ENCODE measurements at regions not wholly inside any gene's neighbourhood (a gene's known extent, or its start where the extent isn't known, plus 50 kb on each side); places are given as distances from the start of the nearest gene placed in this dataset.

DNA sequence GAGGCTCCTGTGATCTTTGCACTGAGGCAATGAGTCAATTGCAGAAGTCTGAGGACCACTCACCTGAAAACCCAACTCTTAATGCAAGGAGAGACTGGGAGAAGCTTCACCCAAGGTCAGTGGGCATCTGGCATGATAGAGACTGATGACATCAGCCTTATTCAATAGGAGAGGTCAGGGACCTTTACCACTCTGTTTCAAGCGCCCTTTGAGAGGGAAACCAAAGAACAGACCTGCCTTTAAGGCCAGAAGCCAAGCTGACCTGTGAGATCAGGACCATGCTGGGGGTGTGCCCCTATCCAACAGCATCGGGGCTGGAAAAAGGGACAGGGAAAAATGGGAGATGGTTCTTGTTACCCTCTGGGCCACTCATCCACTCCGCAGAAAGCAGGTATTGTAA is 83.3 kb upstream of the FOXN3 start:
- H3K9me3 Mint-ChIP-seq = no peaks in the 10 kb centered on the region
- no peak overlapping the region for H3K4me3 Mint-ChIP-seq
- H3K4me1 Mint-ChIP-seq = peaks cover 16 to 23% (median 21%) of the 10 kb centered on the region in 3 donors
- H3K36me3 Mint-ChIP-seq = peaks cover 2% of the 10 kb centered on the region
- H3K27ac Mint-ChIP-seq = no peak overlapping the region
- no peaks in the 10 kb centered on the region for H3K27me3 Mint-ChIP-seq

- no peaks in the 10 kb centered on the region for H3K9me3 Mint-ChIP-seq
- no peak overlapping the region for H3K4me3 Mint-ChIP-seq
- peak overlapping the region in 1 of 3 donors; percentile 60 for H3K27ac Mint-ChIP-seq
- no peaks in the 10 kb centered on the region for H3K27me3 Mint-ChIP-seq
- H3K36me3 Mint-ChIP-seq = peaks cover 2% of the 10 kb centered on the region
- peaks cover 13 to 25% (median 24%) of the 10 kb centered on the region in 3 donors for H3K4me1 Mint-ChIP-seq
These were observed 81.8 kb upstream of the FOXN3 start for GRCh38 chr14:89498878-89499277.

- H3K4me1 Mint-ChIP-seq = peaks cover 12 to 26% (median 25%) of the 10 kb centered on the region in 3 donors
- peak overlapping the region in 1 of 4 donors; percentile 13 for H3K4me3 Mint-ChIP-seq
These were observed 78.7 kb upstream of the FOXN3 start for GRCh38 chr14:89495718-89496117.

GRCh38 chr14:89493877-89494634 is 77.0 kb upstream of the FOXN3 start:
- Mint-ChIP-seq H3K4me3 (peak overlapping the region; percentile 16 to 90 (median 58)), H3K36me3 (no peaks in the 10 kb centered on the region), H3K4me1 (peaks cover 12 to 26% (median 25%) of the 10 kb centered on the region in 3 donors), H3K27ac (peak overlapping the region; percentile 69 to 90 (median 78)), H3K27me3 (no peaks in the 10 kb centered on the region), H3K9me3 (no peaks in the 10 kb centered on the region)

More at GRCh38 chr14:89495718-89496117, 78.7 kb upstream of the FOXN3 start:
- H3K27ac Mint-ChIP-seq = peak overlapping the region in 1 of 3 donors; percentile 95
- no peaks in the 10 kb centered on the region for H3K9me3 Mint-ChIP-seq
- H3K27me3 Mint-ChIP-seq = no peaks in the 10 kb centered on the region
- no peaks in the 10 kb centered on the region for H3K36me3 Mint-ChIP-seq

DNA sequence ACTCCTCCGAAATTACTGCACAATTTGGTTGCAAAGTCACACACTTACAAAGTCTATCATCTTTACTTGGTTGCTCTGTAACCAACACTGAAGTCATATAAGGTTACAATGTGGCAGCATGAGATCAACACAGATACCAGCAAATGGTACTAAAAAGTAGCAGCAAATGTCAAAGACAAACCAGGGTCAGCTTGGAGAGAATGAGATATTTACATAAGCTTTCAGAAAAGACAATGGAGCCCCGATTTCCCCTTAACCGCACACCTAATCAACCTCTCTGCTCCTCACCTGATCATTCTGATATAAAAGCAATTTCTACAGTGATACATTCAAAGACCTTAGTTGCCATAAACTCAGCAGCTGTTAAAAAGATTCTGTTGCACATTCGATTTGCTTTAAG is 76.4 kb upstream of the FOXN3 start:
- no peaks in the 10 kb centered on the region for H3K36me3 Mint-ChIP-seq
- H3K9me3 Mint-ChIP-seq = no peaks in the 10 kb centered on the region
- peaks cover 12 to 26% (median 25%) of the 10 kb centered on the region in 3 donors for H3K4me1 Mint-ChIP-seq
- H3K27me3 Mint-ChIP-seq = no peaks in the 10 kb centered on the region
- peak overlapping the region in 1 of 3 donors; percentile 90 for H3K27ac Mint-ChIP-seq
- peak overlapping the region; percentile 16 to 90 (median 58) for H3K4me3 Mint-ChIP-seq

- Mint-ChIP-seq H3K27me3 (no peaks in the 10 kb centered on the region), H3K36me3 (no peaks in the 10 kb centered on the region), H3K4me1 (peaks cover 12 to 30% (median 26%) of the 10 kb centered on the region in 3 donors), H3K4me3 (no peak overlapping the region), H3K9me3 (no peaks in the 10 kb centered on the region), H3K27ac (no peak overlapping the region)
These were observed 74.8 kb upstream of the FOXN3 start for GRCh38 chr14:89491711-89492381.

GRCh38 chr14:89490466-89490865 is 73.4 kb upstream of the FOXN3 start:
- Mint-ChIP-seq H3K27me3 (no peaks in the 10 kb centered on the region), H3K4me3 (no peak overlapping the region), H3K9me3 (no peaks in the 10 kb centered on the region), H3K4me1 (peaks cover 16 to 33% (median 22%) of the 10 kb centered on the region in 3 donors), H3K27ac (peak overlapping the region in 1 of 3 donors; percentile 71), H3K36me3 (peaks cover 9% of the 10 kb centered on the region)

- H3K4me3 Mint-ChIP-seq = no peak overlapping the region
- no peaks in the 10 kb centered on the region for H3K27me3 Mint-ChIP-seq
- H3K36me3 Mint-ChIP-seq = peaks cover 12% of the 10 kb centered on the region
- peaks cover 16 to 28% (median 20%) of the 10 kb centered on the region in 3 donors for H3K4me1 Mint-ChIP-seq
- no peaks in the 10 kb centered on the region for H3K9me3 Mint-ChIP-seq
- H3K27ac Mint-ChIP-seq = peak overlapping the region in 1 of 3 donors; percentile 71
These were observed 72.9 kb upstream of the FOXN3 start for GRCh38 chr14:89489761-89490437.

DNA sequence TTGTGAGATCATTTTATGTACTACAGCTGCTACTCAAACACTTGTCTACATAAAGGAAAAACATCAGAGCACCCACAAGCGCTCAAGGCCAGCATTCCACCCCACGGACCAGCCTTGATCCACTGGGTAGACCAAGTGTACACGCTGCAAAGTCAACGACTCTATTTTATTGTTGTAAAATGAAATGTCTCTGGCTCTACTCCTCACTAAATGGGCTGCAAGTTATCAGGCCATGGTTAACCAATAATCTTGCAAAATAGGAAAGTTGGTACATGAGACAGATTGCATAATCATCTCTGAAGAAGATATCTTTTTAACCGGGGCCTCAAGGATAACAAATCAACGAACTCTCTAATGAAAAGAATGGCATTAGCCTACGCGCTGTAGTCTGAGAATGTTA is 69.9 kb upstream of the FOXN3 start:
- Mint-ChIP-seq H3K27ac (no peak overlapping the region), H3K9me3 (no peaks in the 10 kb centered on the region), H3K36me3 (peaks cover 16% of the 10 kb centered on the region), H3K4me3 (no peak overlapping the region), H3K27me3 (no peaks in the 10 kb centered on the region), H3K4me1 (peaks cover 0 to 11% (median 4%) of the 10 kb centered on the region in 3 donors)

DNA sequence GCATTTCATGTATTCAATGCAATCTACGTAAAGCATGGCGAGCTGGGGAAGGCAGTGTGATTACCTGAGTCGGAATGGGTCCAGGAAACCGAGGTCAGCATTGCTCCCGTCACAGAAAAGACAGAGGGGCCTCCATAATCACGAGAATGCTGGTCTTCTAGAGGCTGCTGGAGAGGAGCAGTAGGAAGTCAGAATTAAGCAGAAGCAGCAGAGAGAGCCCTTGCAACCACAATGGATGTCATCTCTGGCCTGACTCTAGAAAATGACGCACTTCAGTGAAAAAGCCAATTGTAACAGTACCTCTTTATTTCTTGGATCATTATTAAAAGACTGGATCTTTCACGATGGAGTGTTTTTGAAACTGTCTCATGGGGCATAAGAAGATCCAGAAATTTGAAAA is 69.5 kb upstream of the FOXN3 start:
- no peak overlapping the region for H3K27ac Mint-ChIP-seq
- no peaks in the 10 kb centered on the region for H3K27me3 Mint-ChIP-seq
- no peaks in the 10 kb centered on the region for H3K9me3 Mint-ChIP-seq
- no peak overlapping the region for H3K4me3 Mint-ChIP-seq
- H3K4me1 Mint-ChIP-seq = peaks cover 0 to 11% (median 4%) of the 10 kb centered on the region in 3 donors
- H3K36me3 Mint-ChIP-seq = peaks cover 16% of the 10 kb centered on the region

DNA sequence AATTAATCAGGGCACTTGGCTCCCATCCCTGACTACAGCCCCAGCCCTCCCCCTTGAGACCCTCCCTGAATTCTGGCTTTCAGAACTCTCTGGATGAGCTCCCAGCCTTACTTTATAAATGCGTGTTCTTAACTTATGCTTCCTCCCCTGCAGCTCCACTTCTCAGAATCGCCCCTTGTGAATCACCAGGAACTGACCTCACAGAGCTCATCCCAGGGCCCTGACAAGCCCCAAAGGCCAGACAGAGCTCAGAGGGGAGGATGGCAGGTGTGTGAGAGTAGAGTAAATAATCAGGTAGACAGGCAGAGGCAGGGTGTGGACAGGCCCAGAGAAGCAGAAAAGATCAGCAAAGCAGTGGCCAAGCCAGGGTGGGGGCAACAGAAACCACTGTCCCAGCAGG is 68.2 kb upstream of the FOXN3 start:
- no peak overlapping the region for H3K4me3 Mint-ChIP-seq
- H3K9me3 Mint-ChIP-seq = no peaks in the 10 kb centered on the region
- peaks cover 0 to 11% (median 4%) of the 10 kb centered on the region in 3 donors for H3K4me1 Mint-ChIP-seq
- no peak overlapping the region for H3K27ac Mint-ChIP-seq
- H3K27me3 Mint-ChIP-seq = no peaks in the 10 kb centered on the region
- peaks cover 16% of the 10 kb centered on the region for H3K36me3 Mint-ChIP-seq

DNA sequence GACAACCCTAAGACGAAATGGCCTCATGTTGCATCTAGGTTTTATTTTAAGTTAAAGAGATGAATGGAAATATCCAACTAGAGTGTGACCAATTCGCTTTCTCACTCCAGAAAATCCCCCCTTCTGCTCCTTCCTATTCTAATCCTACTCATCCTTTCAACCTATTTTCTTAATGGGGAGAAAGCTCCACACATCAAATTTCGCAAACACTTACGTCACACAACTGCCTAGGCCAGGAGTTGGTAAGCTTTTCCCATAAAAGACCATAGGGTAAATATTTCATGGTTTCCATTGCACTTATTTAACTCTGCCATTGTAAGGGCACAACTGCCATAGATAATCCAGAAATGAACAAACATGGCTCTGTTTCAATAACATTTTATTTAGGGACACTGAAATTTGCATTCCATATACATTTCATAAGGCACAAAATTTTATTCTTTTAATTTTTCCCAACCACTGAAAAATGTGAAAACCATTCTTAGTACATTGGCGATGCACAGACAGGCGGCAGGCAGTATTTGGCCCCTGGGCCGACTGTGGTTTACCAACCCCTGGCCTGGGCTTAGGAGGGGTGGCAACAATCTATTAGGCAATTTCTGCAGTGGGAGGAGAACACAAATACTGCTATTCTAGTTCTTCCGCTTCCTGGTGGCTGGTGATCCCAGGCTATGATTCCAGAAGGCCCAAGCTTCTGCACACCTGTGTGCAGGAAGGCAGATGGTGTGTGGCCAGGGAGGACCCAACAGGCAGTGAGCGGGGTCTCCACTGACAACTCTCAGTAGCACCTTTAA is 67.2 kb upstream of the FOXN3 start:
- Mint-ChIP-seq H3K9me3 (no peaks in the 10 kb centered on the region), H3K4me1 (peaks cover 0 to 11% (median 4%) of the 10 kb centered on the region in 3 donors), H3K4me3 (no peak overlapping the region), H3K27ac (no peak overlapping the region), H3K36me3 (peaks cover 16% of the 10 kb centered on the region), H3K27me3 (no peaks in the 10 kb centered on the region)

DNA sequence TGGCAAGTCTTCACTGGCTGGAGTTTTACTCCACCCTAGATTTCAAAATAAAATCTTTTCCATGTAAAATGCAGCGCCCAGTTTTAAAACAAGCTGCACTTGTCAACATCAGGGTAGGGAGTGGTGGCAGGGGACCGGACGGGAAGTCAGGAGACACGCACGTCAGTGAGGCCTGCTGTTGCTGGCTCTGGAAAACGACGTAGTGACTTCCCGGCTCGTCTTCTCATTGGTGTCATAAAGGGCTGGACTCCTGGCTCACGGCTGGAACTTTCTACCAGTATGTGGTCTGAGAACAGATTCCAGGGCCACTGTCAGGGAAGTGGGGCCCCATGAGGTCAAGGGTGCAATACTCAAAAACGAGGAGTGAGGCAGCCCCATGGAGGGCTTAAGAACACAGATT is 64.2 kb upstream of the FOXN3 start:
- H3K4me3 Mint-ChIP-seq = no peak overlapping the region
- H3K27ac Mint-ChIP-seq = no peak overlapping the region
- peaks cover 15% of the 10 kb centered on the region for H3K36me3 Mint-ChIP-seq
- H3K27me3 Mint-ChIP-seq = no peaks in the 10 kb centered on the region
- H3K9me3 Mint-ChIP-seq = no peaks in the 10 kb centered on the region
- H3K4me1 Mint-ChIP-seq = peaks cover 2 to 10% (median 4%) of the 10 kb centered on the region in 3 donors

DNA sequence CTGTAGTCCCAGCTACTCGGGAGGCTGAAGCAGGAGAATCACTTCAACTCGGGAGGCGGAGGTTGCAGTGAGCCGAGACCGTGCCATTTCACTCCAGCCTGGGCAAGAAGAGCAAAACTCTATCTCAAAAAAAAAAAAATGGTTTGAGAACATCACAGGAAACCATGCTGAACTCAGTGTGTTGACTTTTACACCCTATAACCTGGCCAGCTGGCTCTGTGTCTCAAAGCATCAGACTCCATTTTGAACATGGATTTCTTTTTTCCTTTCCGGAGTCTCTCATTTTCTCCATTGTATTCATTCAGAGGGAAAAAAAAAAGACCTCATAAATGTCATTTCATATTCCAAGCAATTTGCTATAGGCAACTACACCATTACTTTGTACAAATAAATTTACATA is 63.2 kb upstream of the FOXN3 start:
- Mint-ChIP-seq H3K9me3 (no peaks in the 10 kb centered on the region), H3K4me3 (no peak overlapping the region), H3K4me1 (peaks cover 0 to 4% (median 2%) of the 10 kb centered on the region in 3 donors), H3K27ac (no peak overlapping the region), H3K27me3 (no peaks in the 10 kb centered on the region), H3K36me3 (peaks cover 8% of the 10 kb centered on the region)

Data from IgD-negative memory B cell (primary cell).